ENCODE measurements at regions not wholly inside any gene's neighbourhood (a gene's known extent, or its start where the extent isn't known, plus 50 kb on each side); places are given as distances from the start of the nearest gene placed in this dataset.

- TF ChIP-seq, protein P1, sequence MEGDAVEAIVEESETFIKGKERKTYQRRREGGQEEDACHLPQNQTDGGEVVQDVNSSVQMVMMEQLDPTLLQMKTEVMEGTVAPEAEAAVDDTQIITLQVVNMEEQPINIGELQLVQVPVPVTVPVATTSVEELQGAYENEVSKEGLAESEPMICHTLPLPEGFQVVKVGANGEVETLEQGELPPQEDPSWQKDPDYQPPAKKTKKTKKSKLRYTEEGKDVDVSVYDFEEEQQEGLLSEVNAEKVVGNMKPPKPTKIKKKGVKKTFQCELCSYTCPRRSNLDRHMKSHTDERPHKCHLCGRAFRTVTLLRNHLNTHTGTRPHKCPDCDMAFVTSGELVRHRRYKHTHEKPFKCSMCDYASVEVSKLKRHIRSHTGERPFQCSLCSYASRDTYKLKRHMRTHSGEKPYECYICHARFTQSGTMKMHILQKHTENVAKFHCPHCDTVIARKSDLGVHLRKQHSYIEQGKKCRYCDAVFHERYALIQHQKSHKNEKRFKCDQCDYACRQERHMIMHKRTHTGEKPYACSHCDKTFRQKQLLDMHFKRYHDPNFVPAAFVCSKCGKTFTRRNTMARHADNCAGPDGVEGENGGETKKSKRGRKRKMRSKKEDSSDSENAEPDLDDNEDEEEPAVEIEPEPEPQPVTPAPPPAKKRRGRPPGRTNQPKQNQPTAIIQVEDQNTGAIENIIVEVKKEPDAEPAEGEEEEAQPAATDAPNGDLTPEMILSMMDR (IDR thresholded peaks at IDR 0.05; ENCODE audit: control insufficient read depth, insufficient read depth, low read depth, low read length, missing control alignments), result no peak
- H3K4me3 ChIP-seq (ENCODE audit: control insufficient read depth, low read depth, low read length), result no peak overlapping the region
These were observed 116.6 kb upstream of the LGALSL start for GRCh38 chr2:64337314-64337713.

DNA sequence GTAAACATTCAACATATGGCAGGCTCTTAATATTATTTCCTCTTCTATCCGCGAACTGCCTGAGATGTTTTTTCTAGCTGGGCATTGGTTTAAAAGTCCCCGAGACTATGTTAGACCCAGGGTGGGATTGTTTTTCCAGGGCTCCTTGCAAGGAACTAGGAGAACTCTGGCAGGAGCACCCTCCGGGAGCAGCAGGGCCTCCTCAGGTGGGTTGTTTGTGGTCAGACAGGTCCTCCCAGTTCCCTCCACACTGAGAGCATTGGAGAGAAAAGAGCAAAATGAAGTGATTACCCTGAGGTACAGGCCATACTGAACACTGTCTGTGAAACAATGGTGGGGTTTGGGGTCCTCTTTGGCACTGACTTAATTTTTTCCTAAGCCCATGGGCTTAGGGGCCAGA, 115.9 kb upstream of the LGALSL start:
- DNase-seq (ENCODE audit: low read depth), result no peak
- TF ChIP-seq, protein P1 (IDR thresholded peaks at IDR 0.05; ENCODE audit: control insufficient read depth, insufficient read depth, low read depth, low read length, missing control alignments), result no peak
- H3K4me3 ChIP-seq (ENCODE audit: control insufficient read depth, low read depth, low read length), result no peak overlapping the region

More at GRCh38 chr2:64337314-64337713, 116.6 kb upstream of the LGALSL start:
- DNase-seq (ENCODE audit: low read depth), result no peak

GRCh38 chr2:64338910-64339500, 115.0 kb upstream of the LGALSL start:
- no peak overlapping the region for H3K4me3 ChIP-seq (ENCODE audit: control insufficient read depth, low read depth, low read length)
- TF ChIP-seq, protein P1 (IDR thresholded peaks at IDR 0.05; ENCODE audit: control insufficient read depth, insufficient read depth, low read depth, low read length, missing control alignments), result no peak
- DNase-seq (ENCODE audit: low read depth), result no peak

DNA sequence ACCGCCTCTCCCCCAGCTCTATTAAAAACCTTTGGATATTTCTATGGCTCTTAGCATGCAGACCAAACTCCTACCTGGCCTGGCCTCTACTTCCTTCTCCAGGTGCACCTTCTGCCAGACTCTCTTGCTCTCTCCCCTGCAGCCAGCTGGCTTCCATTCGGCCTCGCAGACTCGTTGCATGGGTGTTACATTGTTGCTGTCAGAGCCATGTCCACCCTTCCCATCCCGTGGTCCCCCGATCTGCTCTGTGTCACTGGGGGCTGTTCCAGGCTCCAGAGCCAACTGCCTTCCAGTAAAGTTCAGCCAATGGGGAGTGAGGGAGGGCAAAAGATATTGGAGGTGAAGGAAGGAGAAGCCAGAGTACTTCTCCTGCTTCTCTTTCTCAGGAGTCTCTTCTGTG, 112.5 kb upstream of the LGALSL start:
- TF ChIP-seq, protein P1 (IDR thresholded peaks at IDR 0.05; ENCODE audit: control insufficient read depth, insufficient read depth, low read depth, low read length, missing control alignments), result no peak
- no peak for DNase-seq (ENCODE audit: low read depth)
- no peak overlapping the region for H3K4me3 ChIP-seq (ENCODE audit: control insufficient read depth, low read depth, low read length)

- TF ChIP-seq, protein P1 (IDR thresholded peaks at IDR 0.05; ENCODE audit: control insufficient read depth, insufficient read depth, low read depth, low read length, missing control alignments), result no peak
- H3K4me3 ChIP-seq (ENCODE audit: control insufficient read depth, low read depth, low read length), result no peak overlapping the region
- DNase-seq (ENCODE audit: low read depth), result no peak
These were observed 111.5 kb upstream of the LGALSL start for GRCh38 chr2:64342195-64343099.

GRCh38 chr2:64344999-64345576, 108.9 kb upstream of the LGALSL start:
- TF ChIP-seq, protein P1 (IDR thresholded peaks at IDR 0.05; ENCODE audit: control insufficient read depth, insufficient read depth, low read depth, low read length, missing control alignments), result no peak
- no peak for DNase-seq (ENCODE audit: low read depth)
- no peak overlapping the region for H3K4me3 ChIP-seq (ENCODE audit: control insufficient read depth, low read depth, low read length)
